ENCODE measurements at regions not wholly inside any gene's neighbourhood (a gene's known extent, or its start where the extent isn't known, plus 50 kb on each side); places are given as distances from the start of the nearest gene placed in this dataset.

DNA sequence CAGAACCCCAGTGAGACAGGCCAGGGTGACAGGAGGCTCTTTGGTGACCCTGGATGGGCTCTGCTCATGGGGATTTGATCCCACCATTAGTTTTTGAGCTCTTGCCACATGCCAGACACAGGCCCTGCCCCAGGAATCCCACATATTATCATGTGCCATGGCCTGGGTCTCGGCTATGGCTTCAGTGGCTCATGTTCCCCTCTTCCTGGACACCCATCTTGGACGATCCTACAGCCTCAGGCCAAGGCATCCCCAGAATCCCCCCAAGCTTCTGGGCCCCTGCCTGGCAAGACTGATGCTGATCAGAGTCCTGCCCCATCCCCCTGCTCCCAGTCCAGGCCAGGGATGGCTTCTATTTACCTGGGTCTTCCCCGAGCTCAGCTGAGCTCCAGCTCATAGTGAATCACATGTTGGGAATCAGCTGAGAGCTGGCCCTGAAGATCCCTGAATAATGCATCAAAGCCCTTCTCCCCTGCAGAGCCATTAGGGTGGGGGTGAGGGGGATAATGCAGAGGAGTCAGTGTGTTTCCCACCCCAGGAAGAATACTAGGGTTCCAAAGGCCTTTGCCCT is 50.9 kb upstream of the CHRNB4 start:
- H3K4me2 ChIP-seq (ENCODE audit: insufficient read depth, low read length), result no peak overlapping the region
- ATAC-seq, result no peak
- ChIA-PET POLR2A (interaction anchor here (0.6 to 1.0 kb wide), 4 partner anchors 13 to 50 kb away, joined by 3 to 4 read pairs (median 3); no protein-coding TSS in a partner anchor), CTCF (ENCODE audit: low intra/inter-chr PET ratio) (no interaction called here)
- H2AFZ ChIP-seq (ENCODE audit: low read depth, low read length), result no peak overlapping the region
- BruUV-seq (replicated peaks), result no TSS peak
- no peak for DNase-seq (ENCODE audit: extremely low read depth in 1 of 4, low spot score in 3 of 4)
- H4K20me1 ChIP-seq (replicated peaks; ENCODE audit: control insufficient read depth, insufficient read depth, low read length), result no peaks in the 10 kb centered on the region
- no peaks in the 10 kb centered on the region for H3K36me3 ChIP-seq (ENCODE audit: control insufficient read depth, insufficient read depth, low read length)
- H3K9me1 ChIP-seq (ENCODE audit: control insufficient read depth, insufficient read depth, low read length), result no peaks in the 10 kb centered on the region
- no peaks in the 10 kb centered on the region for H3K79me2 ChIP-seq (ENCODE audit: control insufficient read depth, insufficient read depth, low read length)
- H3K27me3 ChIP-seq (ENCODE audit: control insufficient read depth in 2 of 2, insufficient read depth in 2 of 2, low read length in 2 of 2), result peaks cover 1 to 34% of the 10 kb centered on the region in 2 experiments; a peak in 4 of 5 replicates
- H3K27ac ChIP-seq (ENCODE audit: extremely low read depth, low read depth, low read length), result no peak overlapping the region
- FAIRE-seq, result no peak
- no peak overlapping the region for H3K4me3 ChIP-seq
- no peaks in the 10 kb centered on the region for H3K9me3 ChIP-seq (replicated peaks; ENCODE audit: control insufficient read depth, insufficient read depth, low read depth, low read length)
- no peak overlapping the region for H3K9ac ChIP-seq (ENCODE audit: insufficient read depth in 1 of 2, low read depth in 2 of 2, low read length in 2 of 2)
- WGBS (ENCODE audit: insufficient coverage, low coverage, missing lambda C conversion rate), result 0% methylated on average over 3 of the region's 3 CpGs
- H3K4me1 ChIP-seq (replicated peaks in 1 of 2; ENCODE audit: control insufficient read depth in 2 of 2, insufficient read depth in 2 of 2, low read length in 2 of 2), result peaks cover 0 to 5% of the 10 kb centered on the region in 2 experiments; a peak in 2 of 5 replicates
- intact Hi-C loops (cut with micrococcal nuclease) (no loop called here), in situ Hi-C loops (cut with MboI) (no loop called here)
- no peak for TF ChIP-seq BCL6 (CRISPR knock-in tag; IDR thresholded peaks at IDR 0.05)
- TF ChIP-seq SMAD2 (IDR thresholded peaks at IDR 0.05; ENCODE audit: low read depth, low read length), result no peak
- TF ChIP-seq RBM34 (IDR thresholded peaks at IDR 0.05; ENCODE audit: borderline replicate concordance, insufficient read depth, low read length), result no peak
- no peak for TF ChIP-seq POLR3G (IDR thresholded peaks at IDR 0.05; ENCODE audit: extremely low read depth, insufficient read length, insufficient replicate concordance)
- no peak for TF ChIP-seq ZBTB1 (CRISPR knock-in tag; IDR thresholded peaks at IDR 0.05; ENCODE audit: borderline replicate concordance, low read depth)
- no peak for TF ChIP-seq FOXJ3 (CRISPR knock-in tag; IDR thresholded peaks at IDR 0.05)
- no peak for TF ChIP-seq SMAD1 (IDR thresholded peaks at IDR 0.05; ENCODE audit: low read depth, low read length, partially characterized antibody)
- TF ChIP-seq CHD7 (IDR thresholded peaks at IDR 0.05; ENCODE audit: low read depth, low read length), result no peak
- TF ChIP-seq MEIS2 (IDR thresholded peaks at IDR 0.05; ENCODE audit: partially characterized antibody), result no peak
- TF ChIP-seq CHD2 (IDR thresholded peaks at IDR 0.05; ENCODE audit: low read depth, low read length), result no peak
- TF ChIP-seq, protein P1, sequence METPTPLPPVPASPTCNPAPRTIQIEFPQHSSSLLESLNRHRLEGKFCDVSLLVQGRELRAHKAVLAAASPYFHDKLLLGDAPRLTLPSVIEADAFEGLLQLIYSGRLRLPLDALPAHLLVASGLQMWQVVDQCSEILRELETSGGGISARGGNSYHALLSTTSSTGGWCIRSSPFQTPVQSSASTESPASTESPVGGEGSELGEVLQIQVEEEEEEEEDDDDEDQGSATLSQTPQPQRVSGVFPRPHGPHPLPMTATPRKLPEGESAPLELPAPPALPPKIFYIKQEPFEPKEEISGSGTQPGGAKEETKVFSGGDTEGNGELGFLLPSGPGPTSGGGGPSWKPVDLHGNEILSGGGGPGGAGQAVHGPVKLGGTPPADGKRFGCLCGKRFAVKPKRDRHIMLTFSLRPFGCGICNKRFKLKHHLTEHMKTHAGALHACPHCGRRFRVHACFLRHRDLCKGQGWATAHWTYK (CRISPR knock-in tag; IDR thresholded peaks at IDR 0.05), result no peak

Measured in K562 (cell line).